GM21367 (cell line): ENCODE measurements at regions not wholly inside any gene's neighbourhood (a gene's known extent, or its start where the extent isn't known, plus 50 kb on each side); places are given as distances from the start of the nearest gene placed in this dataset.

ENCODE experiments used
- ATAC-seq: cut with Tn5 transposase; IDR thresholded peaks from one replicate; pipeline ENCODE4 v1.9.1; 2021; ENCODE audit not compliant: unreplicated experiment

GRCh38 chr5:68915079-68915478 is 178.7 kb upstream of the SLC30A5 start:
- ATAC-seq = no peak

DNA sequence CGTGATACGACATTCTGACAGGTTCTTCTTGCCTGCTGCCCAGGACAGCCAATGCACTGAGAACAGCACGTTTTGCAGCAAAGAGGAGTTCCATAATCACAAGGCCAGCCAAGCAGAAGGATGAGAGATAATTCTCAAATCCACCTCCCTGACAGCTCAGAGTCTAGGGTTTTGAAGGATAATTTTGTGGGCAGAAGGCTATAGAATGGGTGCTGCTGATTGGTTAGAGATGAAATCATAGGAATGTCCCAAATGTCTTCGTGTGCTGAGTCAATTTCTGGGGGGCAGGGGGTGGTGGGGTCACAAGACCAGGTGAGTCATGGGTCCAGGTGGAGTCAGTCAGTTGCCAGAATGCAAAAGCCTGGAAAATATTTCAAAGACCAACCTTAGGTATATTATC is 175.5 kb upstream of the SLC30A5 start:
- no peak for ATAC-seq

GRCh38 chr5:68919988-68920490 is 173.8 kb upstream of the SLC30A5 start:
- ATAC-seq = no peak

GRCh38 chr5:68920888-68921287 is 172.9 kb upstream of the SLC30A5 start:
- no peak for ATAC-seq

GRCh38 chr5:68922172-68922987 is 171.4 kb upstream of the SLC30A5 start:
- ATAC-seq = no peak

DNA sequence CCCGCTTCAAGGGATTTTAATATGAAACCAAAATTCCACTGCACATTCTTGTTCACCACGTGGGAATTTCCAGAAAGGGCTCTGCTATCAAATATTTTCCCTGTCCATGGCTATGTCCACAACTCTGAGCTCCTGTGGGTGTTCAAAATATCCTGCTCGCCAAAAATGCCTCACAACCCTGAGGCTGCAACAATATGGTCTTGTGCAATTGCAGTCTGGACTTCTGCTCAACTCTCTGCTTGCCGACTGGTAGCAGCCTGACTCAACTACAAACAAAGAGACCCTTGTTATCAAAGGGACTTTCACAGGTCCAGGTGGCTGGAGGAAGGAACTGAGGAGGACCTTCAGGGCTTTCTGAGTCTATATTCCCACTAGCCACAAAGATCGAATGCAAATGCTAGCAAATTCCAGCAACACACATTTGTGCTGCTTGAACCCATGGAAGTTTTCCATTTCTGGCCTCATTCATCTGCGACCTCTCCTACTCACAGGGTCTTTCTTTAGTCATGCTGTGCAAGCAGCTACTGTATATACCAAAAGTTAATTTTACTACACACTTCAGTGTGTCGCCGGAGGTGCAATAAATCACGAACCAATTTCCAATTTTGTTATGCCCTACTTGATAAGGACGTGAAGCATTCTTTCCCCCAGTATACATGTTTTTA is 169.2 kb upstream of the SLC30A5 start:
- ATAC-seq = no peak

GRCh38 chr5:68928617-68929302 is 165.1 kb upstream of the SLC30A5 start:
- ATAC-seq = no peak

DNA sequence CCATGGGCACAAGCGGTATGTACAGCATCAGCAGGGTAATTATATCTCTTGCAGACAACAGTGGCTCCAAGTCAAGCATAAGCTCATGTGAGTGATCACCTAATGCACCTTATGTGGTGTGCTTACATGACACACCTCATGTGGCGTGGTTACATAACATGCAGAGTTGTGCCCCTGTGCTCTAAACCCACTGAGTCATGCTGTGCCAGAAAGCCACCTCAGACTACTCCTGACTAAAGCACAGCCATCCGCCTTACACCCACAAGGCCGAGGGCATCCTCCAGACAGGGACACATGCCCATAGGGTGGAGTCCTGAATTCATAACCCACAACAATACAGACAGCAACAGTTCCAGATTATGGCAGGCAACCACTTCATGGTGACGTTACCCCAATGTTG is 163.7 kb upstream of the SLC30A5 start:
- no peak for ATAC-seq

DNA sequence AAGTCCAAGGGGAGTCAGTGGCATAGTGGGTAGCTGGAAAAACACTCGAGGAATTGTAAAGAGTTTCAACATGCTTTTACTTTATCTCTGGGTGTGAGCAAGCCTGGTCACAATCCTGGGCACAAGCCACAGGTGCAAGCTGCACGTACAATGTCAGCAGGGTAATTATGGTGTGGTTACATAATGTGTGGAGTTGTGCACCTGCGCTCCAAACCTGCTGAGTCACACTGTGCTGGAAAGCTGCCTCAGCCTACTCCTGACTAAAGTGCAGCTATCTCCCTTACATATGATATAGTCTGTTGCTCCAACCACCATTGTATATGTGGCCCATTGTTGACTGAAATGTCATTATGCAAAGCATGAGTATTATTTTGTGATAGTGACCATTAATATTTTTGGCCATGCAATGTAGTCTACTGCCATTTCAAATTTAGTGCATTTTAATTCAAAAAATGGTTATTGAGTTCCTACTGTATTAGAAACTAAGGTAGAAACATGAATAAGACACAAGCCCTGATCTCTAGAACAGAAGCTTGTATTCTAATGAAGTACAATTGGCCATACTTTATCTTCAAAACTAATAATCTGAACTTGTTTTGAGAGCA is 160.9 kb upstream of the SLC30A5 start:
- ATAC-seq = no peak

DNA sequence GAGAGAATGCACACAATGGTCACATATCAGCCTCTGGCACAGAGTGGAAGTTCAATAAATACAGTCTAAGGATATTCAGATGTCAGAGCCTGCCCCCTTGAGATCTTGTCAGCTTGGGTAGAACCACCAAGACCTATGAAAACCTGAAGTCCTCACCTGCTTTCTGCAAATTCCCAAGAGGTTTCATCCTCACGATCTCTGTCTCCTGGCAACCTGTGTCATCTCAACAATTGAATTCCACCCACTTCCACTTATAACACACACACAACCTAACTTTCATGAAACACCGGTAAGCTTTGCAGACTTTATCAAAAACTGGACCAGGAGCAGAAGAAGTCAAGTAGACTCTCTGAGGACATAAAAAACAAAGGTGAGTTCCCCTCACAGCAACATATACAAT is 151.6 kb upstream of the SLC30A5 start:
- ATAC-seq = no peak

DNA sequence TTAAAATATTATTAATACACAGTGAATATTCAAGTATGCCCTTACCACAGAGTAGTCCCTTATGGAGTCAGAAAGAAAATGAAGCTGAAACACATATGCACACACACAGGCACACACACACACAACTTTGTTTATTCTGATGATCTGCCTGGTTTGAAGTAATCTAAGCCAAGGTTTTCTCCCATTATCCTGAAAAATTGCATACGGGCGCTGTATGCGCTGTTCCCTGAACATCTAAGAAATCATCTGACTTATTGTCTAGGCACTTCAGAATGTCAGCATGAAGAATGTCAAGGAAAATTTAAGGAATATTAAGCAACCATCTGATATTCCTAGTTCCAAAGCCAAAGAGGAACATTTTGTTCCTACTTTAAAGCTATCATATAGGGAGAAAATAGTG is 147.1 kb upstream of the SLC30A5 start:
- no peak for ATAC-seq

GRCh38 chr5:68947986-68948385 is 145.8 kb upstream of the SLC30A5 start:
- no peak for ATAC-seq

GRCh38 chr5:68949256-68949655 is 144.6 kb upstream of the SLC30A5 start:
- no peak for ATAC-seq

- no peak for ATAC-seq
Measured at GRCh38 chr5:68949711-68950110, 144.1 kb upstream of the SLC30A5 start.

DNA sequence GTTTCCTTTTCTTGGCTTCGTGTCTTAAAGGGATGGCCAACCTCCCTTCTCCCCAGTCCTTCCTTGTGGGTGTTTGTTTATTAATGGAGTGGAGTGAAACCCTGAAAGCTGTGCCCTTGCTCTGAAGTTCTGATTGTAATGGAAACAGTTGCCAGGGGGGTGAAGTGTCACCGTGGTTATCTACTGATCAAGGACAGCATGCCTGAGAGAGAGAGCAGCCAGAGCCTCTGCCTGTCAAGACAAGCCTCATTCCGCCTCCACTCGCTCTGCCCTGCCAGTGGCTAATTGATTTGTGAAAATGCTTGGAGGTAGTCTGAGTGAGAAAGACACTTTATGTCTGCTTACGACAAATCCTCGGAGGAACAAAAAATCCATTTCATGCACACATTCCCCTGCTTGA is 143.7 kb upstream of the SLC30A5 start:
- ATAC-seq = no peak

DNA sequence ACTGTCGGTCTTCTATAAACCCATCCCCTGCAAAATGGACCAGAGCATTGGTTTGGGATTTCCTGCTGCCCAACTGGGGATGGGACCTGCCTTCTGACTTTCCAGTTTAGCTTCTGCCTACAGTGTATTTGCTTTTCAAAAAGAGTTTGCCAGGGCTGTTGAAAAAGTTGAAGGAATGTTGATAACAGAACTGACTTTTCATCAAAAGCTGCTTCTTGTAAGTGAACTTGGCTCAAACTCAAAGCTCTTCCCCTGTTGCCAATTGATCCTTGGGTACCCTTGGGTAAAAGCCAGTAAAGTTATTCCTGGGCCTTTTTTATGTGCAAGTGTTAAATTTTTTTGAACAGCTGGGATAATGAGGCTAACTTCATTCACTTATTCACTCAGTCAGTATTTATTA is 142.9 kb upstream of the SLC30A5 start:
- no peak for ATAC-seq

DNA sequence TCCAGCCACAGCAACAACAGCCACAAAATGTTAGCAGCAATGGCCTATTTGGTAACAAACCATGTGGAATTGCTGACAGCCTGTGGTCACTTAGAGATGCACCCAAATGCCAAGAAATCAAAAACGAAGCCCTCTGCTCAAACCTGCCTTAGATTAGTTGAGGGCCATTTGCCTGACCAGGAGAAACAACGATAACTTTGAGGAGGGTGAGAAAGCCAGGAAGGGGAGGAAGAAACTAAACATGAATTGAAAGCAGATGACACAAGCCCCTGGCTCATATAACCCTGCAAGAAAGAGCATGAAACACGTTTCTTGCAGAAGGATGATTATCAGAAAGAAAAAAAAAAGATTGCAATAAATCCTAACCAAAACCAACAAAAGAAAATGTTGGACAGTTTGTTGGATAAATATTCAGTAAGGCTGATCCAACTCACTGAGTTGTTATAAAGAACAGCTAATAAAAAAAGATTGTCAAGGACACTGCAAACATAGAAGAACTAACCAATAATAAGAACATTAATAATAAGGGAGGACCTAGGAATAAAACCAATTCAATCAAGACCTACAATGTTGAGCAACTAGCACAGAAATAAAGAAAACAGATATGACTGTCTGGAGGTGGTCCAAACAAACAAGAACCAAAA is 140.5 kb upstream of the SLC30A5 start:
- ATAC-seq = no peak

GRCh38 chr5:68953875-68954617 is 139.8 kb upstream of the SLC30A5 start:
- ATAC-seq = no peak

DNA sequence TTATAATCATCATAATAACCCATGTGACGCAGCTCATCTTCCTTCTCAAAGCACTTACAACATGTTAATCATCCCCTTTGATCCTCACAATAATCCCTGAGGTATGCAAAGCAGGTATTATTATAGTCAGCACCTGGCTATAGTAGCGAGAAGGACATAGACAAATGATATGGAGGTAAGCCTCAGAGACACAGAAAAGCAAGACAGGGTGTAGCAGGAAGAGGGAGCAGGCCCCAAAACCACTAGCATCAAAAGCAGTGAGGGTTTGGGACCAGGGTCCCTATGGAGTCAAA is 139.2 kb upstream of the SLC30A5 start:
- no peak for ATAC-seq

- no peak for ATAC-seq
Measured at GRCh38 chr5:68957591-68957990, 136.2 kb upstream of the SLC30A5 start.
